DMS 273 treated with DMSO at 0.1 percent for 48 hours (cell line): ENCODE measurements at regions not wholly inside any gene's neighbourhood (a gene's known extent, or its start where the extent isn't known, plus 50 kb on each side); places are given as distances from the start of the nearest gene placed in this dataset.
"Not testable (repeated sequence)": the region's sequence is repeated elsewhere in the genome, so short reads cannot be mapped to it uniquely, and the experiment has no call there.

Source experiments
- DNase-seq: peaks from one replicate; lab custom pipeline; 2025; lab: John Stamatoyannopoulos, UW

DNA sequence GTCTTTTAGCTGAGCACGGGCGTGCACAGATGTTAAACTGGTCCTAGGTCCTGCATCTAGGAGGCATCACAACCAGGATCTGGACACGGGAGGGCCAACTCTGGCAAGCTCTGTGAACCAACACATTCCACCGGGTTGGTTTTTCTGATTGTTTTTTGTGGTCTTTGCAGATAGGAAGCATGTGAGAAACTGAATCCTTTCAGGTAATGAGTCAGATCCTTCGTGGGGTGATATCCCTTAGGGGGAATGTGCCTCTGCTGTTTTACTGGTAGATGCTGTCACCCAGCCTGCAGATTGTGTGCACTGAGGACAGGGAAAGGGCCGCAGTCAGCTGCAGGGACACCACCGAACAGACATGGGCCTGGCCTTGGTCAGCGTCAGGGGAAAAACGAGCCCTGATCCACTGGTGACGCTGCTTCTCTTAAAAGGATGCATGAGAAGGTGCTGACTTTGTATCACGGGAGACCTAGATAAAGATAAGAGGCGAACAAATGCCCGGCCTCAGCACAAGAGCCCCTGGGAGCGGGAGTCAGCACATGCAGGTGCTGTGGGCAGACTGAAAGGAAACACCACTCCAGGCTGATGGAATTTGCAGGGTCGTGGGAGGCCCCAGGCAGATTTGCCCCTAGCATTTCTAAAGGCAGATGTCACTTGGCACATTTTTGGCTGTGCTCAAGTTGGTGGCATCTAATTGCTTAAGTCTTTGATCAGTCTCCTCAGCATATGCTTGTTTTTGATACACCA lies 51.1 kb downstream of the DOP1B start:
- DNase-seq, result no peak

DNA sequence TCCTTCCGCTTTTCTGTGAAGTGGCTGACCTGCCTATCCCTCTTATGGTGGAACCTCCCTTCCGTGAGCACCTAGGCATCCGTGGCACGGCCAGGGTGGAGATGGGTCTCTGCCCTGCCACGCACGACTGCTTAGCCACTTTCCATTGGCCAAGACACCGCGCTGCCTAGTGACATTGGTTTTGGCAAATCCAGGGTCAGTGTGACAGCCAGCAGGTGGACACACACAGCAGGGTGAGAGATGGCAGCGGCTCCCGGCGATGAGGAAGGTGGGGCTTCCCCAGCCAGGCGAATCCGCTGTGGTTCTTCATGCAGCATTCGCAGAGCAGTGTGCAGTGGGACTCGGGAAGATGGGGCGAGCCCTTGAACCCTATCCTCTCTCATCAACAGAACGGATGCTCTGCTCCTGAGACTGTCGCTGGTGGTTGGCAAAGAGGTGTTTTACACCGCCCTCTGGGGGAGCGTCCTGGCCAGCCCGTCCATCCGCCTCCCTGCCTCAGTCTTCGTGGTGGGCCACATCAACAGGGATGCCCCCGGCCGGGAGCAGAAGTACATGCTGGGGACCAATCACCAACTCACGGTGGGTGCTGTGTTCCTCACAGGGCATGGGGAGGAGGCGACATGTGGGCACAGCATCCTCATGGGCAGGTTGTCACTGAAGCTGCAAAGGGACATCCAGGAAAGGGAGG lies 51.8 kb downstream of the DOP1B start:
- no peak for DNase-seq

GRCh38 chr21:36209626-36210171 lies 53.1 kb downstream of the DOP1B start:
- no peak for DNase-seq

DNA sequence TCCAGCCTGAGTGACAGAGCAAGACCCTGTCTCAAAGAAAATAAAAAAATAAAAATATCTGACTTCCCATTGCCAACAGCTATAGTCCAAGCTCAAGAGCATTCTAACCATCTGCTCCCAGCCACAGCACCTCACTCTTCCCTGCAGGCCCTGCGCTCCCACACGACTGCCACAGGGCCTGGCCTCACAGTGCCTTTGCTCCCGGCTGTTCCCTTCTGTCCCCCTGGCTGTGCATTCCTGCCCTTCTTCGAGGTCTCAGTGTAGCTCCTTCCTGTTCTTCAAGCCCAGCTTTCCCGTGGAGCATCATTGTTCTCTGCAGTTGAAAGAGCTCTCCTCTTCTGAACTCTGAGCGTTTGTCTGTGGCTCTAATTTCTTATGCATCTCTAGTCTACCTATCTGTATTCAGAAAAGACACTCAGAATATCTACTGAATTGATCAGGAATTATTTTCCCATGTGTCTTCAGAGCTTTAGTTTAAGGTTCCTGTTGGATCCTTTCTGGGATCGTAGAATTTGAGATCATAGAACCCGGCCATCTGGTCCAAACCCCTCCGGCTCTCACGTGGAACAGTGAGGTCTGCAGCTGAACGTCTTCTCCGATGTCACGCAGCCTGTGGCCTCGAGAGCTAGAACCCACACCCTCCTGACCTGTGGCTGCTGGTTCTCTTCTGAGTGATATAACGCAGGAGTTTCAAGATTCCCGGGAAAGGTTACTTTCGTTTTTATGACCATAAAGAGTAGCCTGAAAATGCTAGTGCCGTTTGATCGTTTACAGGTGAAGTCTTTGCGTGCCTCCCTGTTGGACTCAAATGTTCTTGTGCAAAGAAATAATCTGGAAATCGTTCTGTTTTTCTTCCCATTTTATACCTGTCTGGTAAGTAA lies 54.4 kb downstream of the DOP1B start:
- no peak for DNase-seq

- no peak for DNase-seq
These were observed 55.3 kb downstream of the DOP1B start for GRCh38 chr21:36211660-36212512.

- DNase-seq, result no peak
These were observed 55.8 kb downstream of the DOP1B start for GRCh38 chr21:36212513-36212780.

DNA sequence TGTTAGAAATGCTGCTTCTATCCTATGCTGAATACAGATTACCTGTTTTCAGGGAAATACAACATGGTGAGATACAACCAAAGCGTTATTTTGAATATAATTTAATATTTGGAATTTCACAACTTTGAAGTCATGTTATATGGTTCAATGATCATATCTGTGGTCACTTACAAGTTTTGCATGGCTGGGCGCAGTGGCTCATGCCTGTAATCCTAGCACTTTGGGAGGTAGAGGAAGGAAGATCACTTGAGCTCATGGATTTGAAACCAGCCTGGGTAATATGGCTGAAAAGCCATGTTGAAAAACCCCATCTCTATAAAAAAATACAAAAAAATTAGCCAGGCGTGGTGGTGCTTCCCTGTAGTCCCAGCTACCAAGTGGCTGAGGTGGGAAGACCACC lies 57.9 kb downstream of the DOP1B start:
- no peak for DNase-seq

DNA sequence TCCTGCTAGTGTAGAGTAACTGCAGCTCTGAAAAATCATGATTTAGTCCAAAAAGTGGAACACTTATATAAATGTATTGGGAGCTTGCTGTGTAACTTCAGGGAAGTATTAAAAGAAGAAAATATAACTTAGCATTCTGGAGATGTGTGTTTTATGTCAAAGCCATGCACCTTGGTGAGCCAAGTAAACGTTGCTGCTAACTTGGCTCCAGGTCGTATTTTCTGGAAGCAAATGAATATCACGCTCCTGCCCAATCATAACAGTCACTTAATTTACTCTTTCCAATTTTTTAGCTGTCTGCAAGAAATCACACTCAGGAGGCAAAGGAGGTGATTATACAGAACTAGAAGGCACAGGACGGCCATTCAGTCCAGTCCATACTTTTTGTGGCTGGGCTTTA lies 61.1 kb downstream of the DOP1B start:
- no peak for DNase-seq

- no peak for DNase-seq
These were observed 62.1 kb downstream of the DOP1B start for GRCh38 chr21:36218691-36219090.

DNA sequence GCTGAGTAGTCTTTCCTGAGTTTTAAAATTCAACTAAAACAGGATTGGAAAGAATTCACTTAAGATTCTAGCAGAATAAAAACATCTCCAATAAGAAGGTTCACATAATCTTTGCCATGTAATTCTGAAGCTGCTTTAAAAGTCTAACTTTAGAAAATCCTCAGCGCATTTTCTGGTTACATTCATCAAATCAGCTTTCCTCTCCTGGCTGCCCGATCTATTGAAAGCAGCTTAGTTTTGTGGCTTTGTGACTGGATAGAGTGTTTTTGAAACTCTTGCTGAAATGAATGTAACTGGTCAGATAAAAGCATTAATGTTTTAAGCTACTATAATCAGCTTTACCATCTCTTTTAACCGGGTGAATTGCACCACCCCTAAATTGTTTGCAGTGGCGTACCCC lies 66.8 kb downstream of the DOP1B start:
- DNase-seq, result no peak

GRCh38 chr21:36229181-36229580 lies 72.6 kb downstream of the DOP1B start:
- no peak for DNase-seq

DNA sequence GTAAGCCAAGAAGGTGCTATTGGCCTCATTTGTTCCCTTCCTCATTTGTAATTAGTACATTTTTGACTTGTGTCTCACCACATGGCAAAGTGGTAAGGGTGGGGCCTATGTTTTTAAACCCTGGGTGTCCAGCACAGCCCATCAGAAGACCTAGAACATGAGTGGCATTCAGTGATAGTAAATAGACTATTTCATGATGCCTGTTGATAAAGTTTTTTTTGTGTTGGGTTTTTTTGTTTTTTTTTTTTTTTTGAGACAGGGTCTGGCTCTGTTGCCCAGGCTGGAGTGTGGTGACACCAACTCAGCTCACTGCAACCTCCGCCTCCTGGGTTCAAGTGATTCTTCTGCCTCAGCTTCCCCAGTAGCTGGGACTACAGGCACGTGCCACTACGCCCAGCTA lies 74.8 kb downstream of the DOP1B start:
- not testable (repeated sequence) for DNase-seq

DNA sequence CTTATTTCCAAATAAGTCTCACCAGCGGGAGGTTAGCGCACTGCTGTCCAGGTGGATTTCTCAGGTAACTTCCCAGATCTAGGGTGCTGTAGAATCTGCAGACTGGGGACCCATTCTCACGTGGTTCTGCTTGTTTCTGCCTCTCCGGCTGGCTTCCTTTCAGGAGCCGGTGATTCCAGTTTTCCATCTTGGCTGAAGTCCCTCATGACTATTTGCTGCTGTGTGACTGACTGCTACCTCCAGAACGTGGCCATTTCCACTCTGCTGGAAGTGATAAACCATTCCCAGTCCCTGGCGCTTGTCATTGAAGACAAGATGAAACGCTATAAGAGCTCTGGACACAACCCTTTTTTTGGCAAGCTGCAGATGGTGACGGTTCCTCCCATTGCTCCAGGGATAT lies 76.0 kb downstream of the DOP1B start:
- no peak for DNase-seq

- DNase-seq, result no peak
These were observed 78.5 kb downstream of the DOP1B start for GRCh38 chr21:36235058-36235582.

- DNase-seq, result no peak
These were observed 79.6 kb downstream of the DOP1B start for GRCh38 chr21:36236052-36236730.

GRCh38 chr21:36237441-36237840 lies 80.8 kb downstream of the DOP1B start:
- DNase-seq, result no peak

DNA sequence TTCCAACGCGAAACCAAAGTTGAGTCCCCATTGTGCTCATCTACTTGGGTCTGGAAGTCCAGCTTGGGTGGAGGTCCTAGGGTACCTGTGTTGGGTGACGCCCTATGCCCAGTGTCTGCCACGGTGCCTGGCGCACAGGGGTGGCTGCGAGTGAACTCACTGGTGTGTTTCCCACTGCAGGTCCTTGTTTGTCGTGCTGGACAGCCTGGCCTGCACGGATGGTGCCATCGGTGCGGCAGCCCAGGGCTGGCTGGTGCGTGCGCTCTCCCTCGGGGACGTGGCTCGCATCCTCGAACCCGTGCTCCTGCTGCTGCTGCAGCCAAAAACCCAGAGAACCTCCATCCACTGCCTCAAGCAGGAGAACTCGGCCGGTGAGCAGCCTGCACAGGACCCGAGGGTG lies 80.4 kb upstream of the MORC3 start:
- no peak for DNase-seq

- DNase-seq, result no peak
These were observed 78.3 kb upstream of the MORC3 start for GRCh38 chr21:36241717-36242116.

GRCh38 chr21:36245115-36245514 lies 74.9 kb upstream of the MORC3 start:
- DNase-seq, result no peak

- DNase-seq, result no peak
These were observed 74.3 kb upstream of the MORC3 start for GRCh38 chr21:36245649-36246048.

DNA sequence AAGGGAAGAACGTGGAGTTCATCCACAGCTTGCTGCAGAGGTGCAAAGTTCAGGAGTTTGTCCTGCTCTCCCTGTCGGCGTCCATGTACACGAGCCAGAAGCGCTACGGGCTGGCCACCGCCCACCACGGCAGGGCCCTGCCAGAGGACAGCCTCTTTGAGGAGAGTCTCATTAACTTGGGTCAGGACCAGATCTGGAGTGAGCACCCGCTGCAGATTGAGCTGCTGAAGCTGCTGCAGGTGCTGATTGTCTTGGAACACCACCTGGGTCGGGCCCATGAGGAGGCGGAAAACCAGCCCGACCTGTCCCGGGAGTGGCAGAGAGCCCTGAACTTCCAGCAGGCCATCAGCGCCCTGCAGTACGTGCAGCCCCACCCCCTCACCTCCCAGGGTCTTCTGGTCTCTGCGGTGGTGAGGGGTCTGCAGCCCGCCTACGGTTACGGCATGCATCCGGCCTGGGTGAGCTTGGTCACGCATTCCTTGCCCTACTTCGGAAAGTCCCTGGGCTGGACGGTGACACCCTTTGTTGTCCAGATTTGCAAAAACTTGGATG lies 73.8 kb upstream of the MORC3 start:
- no peak for DNase-seq
